K562 (cell line): ENCODE measurements at regions not wholly inside any gene's neighbourhood (a gene's known extent, or its start where the extent isn't known, plus 50 kb on each side); places are given as distances from the start of the nearest gene placed in this dataset.

Experiments
- BCOR ChIP-seq: fragments of 450-650 bp; IDR thresholded peaks from 2 replicates; pipeline ENCODE4 v1.6.1; 2016
- CCNT2 ChIP-seq: IDR thresholded peaks from 2 replicates; pipeline ENCODE4 v1.6.1; 2011; ENCODE audit warnings: borderline replicate concordance, low read depth, mild to moderate bottlenecking, moderate library complexity, mixed read lengths, low read length; ENCODE audit not compliant: insufficient read length; ENCODE audit errors: extremely low read depth
- ELF4 ChIP-seq: fragments of 450-650 bp; formaldehyde crosslinking; IDR thresholded peaks from 2 replicates; pipeline ENCODE4 v1.4.0; 2022; ENCODE audit warnings: missing genetic modification characterization
- ESRRA ChIP-seq: fragments of 450-650 bp; IDR thresholded peaks from 2 replicates; pipeline ENCODE4 v1.6.1; 2014; ENCODE audit warnings: low read depth, mild to moderate bottlenecking, moderate library complexity, borderline replicate concordance
- FOXJ3 ChIP-seq: sonication (generic); formaldehyde crosslinking; IDR thresholded peaks from 2 replicates; pipeline ENCODE4 v1.4.0; 2020; ENCODE audit warnings: mild to moderate bottlenecking, missing genetic modification reagents
- HDAC6 ChIP-seq: IDR thresholded peaks from 2 replicates; pipeline ENCODE4 v1.6.1; 2012; ENCODE audit warnings: low read depth, mild to moderate bottlenecking, control low read depth, inconsistent platforms, low read length, moderate library complexity
- KAT2B ChIP-seq: IDR thresholded peaks from one replicate; pipeline ENCODE4 v1.6.1; 2012; ENCODE audit warnings: low read depth, mild to moderate bottlenecking, control low read depth, inconsistent platforms, low read length, moderate library complexity
- L3MBTL2 ChIP-seq: fragments of 450-650 bp; IDR thresholded peaks from 2 replicates; pipeline ENCODE4 v1.6.1; 2016; ENCODE audit warnings: mild to moderate bottlenecking, moderate library complexity
- NFIX ChIP-seq: fragments of 250-450 bp; sonication (Bioruptor Pico); IDR thresholded peaks from 2 replicates; pipeline ENCODE4 v1.4.0; 2020; ENCODE audit warnings: low read depth, mild to moderate bottlenecking, moderate library complexity
- RREB1 ChIP-seq: fragments of 250-450 bp; sonication (Bioruptor Pico); IDR thresholded peaks from 2 replicates; pipeline ENCODE4 v1.4.0; 2020
- TCF15 ChIP-seq: fragments of 250-450 bp; sonication (Bioruptor Pico); IDR thresholded peaks from 2 replicates; pipeline ENCODE4 v1.8.0; 2022; ENCODE audit warnings: moderate library complexity, mild to moderate bottlenecking, inconsistent platforms
- WHSC1 ChIP-seq: IDR thresholded peaks from one replicate; pipeline ENCODE4 v1.6.1; 2012; ENCODE audit warnings: low read length, control low read depth, inconsistent platforms
- ZNF282 ChIP-seq: sonication (generic); formaldehyde crosslinking; IDR thresholded peaks from 2 replicates; pipeline ENCODE4 v1.8.1; 2023; ENCODE audit warnings: missing genetic modification reagents
- ZNF76 ChIP-seq: fragments of 250-450 bp; sonication (Bioruptor Pico); IDR thresholded peaks from 2 replicates; pipeline ENCODE4 v1.4.0; 2020; ENCODE audit warnings: mild to moderate bottlenecking, moderate library complexity, borderline replicate concordance
- TF ChIP-seq, protein P1 (sequence below): fragments of 250-450 bp; sonication (Bioruptor Pico); IDR thresholded peaks from 2 replicates; pipeline ENCODE4 v1.4.0; 2020

DNA sequence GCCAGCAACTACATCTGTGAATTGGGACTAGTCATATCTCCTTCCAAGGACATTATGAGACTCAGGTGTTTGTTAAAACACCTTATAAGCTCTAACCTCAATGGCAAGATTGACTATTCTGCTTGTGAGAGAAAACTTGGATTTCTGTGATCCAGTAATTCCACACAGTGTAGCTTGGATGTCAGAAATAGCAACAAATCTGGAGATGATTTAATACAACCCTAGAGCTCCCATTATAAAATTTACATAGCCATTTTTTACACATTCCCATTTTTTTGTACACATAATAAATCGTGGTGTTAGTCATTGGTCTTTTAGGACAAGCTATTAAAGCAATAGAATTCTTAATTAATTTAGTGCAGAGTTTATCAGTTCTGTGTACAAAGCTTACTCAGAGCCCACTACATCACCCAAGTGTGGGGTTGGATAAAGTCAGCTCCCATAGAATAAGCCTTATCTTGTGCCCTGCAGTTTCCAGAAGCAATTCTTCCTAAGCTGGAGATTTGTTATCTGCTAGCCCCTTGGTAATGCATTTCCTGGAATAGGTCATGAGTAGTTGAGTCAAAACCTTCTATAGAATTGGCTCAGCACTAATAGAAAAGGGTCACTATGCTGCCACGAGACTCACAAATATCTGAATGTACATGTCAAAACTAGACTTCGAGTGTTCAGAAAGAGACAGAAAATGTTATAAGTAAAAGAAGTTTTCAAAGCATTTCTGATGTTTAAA lies 434.0 kb upstream of the RUNX1 start (continued):
- TF ChIP-seq HDAC6 = no peak
- TF ChIP-seq KAT2B = no peak
- TF ChIP-seq NFIX (CRISPR knock-in tag) = no peak
- TF ChIP-seq ESRRA = no peak
- 0 out of 2 replicates have a peak, but pooled peaks have one; percentile 36 for TF ChIP-seq ELF4 (CRISPR knock-in tag)
- TF ChIP-seq TCF15 (CRISPR knock-in tag) = no peak
- TF ChIP-seq ZNF76 (CRISPR knock-in tag) = no peak
- TF ChIP-seq ZNF282 (CRISPR knock-in tag) = no peak
- no peak for TF ChIP-seq RREB1 (CRISPR knock-in tag)
- peak; percentile 71; the same call in 1 of the 2 replicates for TF ChIP-seq L3MBTL2
- TF ChIP-seq, protein P1, sequence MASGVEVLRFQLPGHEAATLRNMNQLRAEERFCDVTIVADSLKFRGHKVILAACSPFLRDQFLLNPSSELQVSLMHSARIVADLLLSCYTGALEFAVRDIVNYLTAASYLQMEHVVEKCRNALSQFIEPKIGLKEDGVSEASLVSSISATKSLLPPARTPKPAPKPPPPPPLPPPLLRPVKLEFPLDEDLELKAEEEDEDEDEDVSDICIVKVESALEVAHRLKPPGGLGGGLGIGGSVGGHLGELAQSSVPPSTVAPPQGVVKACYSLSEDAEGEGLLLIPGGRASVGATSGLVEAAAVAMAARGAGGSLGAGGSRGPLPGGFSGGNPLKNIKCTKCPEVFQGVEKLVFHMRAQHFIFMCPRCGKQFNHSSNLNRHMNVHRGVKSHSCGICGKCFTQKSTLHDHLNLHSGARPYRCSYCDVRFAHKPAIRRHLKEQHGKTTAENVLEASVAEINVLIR (CRISPR knock-in tag) = 0 out of 2 replicates have a peak, but pooled peaks have one; percentile 39
- TF ChIP-seq BCOR = peak; percentile 61; the same call in 1 of the 2 replicates
- TF ChIP-seq CCNT2 = peak; percentile 98
- TF ChIP-seq FOXJ3 = no peak
- no peak for TF ChIP-seq WHSC1
